T-helper 1 cell treated with Interleukin-12 subunit alpha and Interleukin-12 subunit beta and Interleukin-4 antibody, amounts not matched to agents 30 ng/mL and 1 ng/mL, for 36 hours (primary cell): ENCODE measurements at regions not wholly inside any gene's neighbourhood (a gene's known extent, or its start where the extent isn't known, plus 50 kb on each side); places are given as distances from the start of the nearest gene placed in this dataset.
"Not testable (repeated sequence)": the region's sequence is repeated elsewhere in the genome, so short reads cannot be mapped to it uniquely, and the experiment has no call there.

ENCODE experiments used
- intact Hi-C: fragments of 100-400 bp; cut with micrococcal nuclease; formaldehyde crosslinking; loops from one replicate; pipeline ENCODE4 v1.15.1; 2024

GRCh38 chr13:111064661-111065060 is 50.4 kb upstream of the ARHGEF7 start:
- intact Hi-C loops: loop anchor here (5.0 kb wide), 2 partner anchors 48 to 88 kb away; no protein-coding TSS in a partner anchor

- intact Hi-C loops: no loop called here
Measured at GRCh38 chr13:111062966-111063365, 52.1 kb upstream of the ARHGEF7 start.

GRCh38 chr13:111062305-111062704 is 52.8 kb upstream of the ARHGEF7 start:
- intact Hi-C loops: no loop called here

- intact Hi-C loops: no loop called here
Measured at GRCh38 chr13:111061358-111062045, 53.6 kb upstream of the ARHGEF7 start.

DNA sequence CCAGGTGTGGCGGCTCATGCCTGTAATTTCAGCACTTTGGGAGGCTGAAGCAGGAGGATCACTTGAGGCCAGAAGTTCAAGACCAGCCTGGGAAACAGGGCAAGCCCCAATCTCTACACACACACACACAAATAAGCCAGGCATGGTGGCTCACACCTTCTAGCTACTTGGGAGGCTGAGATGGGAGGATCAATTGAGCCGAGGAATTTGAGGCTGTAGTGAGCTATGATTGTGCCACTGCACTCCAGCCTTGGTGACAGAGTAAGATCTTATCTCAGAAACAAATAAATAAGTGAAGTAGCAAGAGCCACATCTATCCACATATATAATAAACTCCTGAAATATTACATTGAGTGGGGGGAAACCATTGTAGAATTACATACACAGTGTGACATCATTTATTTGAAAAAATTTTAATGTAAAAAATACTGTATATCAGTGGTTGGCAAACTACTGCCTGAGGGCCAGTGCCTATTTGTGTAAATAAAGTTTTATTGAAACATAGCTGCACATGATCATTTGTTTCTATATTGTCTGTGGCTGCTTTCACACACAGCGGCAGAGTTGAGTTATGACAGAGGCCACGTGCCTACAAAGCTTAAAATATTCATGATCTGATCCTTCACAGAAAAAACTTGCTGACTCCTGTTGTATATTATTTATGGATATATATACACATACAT is 54.7 kb upstream of the ARHGEF7 start:
- intact Hi-C loops: no loop called here

DNA sequence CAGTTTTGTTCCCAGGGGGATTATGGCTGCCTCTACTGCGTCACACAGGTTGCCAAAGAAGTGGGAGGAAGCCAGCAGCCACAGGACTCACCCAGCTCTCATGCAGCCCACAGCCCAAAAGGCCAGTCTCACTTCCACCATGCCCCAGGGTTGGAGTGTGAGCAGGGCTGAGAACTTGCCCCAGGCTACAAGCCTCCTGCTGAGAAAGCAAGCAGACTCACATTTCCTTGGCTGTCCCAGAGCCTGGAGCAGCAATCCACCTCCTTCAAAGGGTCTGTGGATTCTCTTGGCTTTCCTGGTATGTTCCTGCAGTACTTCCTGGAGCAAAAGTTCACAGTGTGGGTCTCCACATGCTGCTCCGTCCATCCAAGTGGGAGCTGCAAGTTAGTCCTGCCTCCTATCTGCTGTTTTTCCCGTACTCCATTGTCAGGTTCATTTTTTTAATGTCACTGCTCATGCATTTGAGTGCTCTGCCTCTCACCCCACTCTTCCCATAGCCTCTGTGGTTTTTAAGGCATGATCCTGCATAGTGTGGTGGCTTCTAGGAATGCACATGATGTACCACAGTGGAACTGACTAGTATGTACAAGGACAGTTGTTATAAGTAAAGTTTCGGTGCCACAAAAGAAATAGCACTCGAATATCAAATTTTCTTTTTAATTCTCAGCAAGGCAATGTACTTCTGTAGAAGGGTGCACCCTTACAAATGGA is 56.2 kb upstream of the ARHGEF7 start:
- intact Hi-C loops: no loop called here

- intact Hi-C loops: not testable (repeated sequence)
Measured at GRCh38 chr13:111058339-111058738, 56.8 kb upstream of the ARHGEF7 start.

- intact Hi-C loops: loop anchor here (5.0 kb wide), 1 partner anchor 224 kb away; no protein-coding TSS in a partner anchor
Measured at GRCh38 chr13:111051726-111052232, 63.3 kb upstream of the ARHGEF7 start.

GRCh38 chr13:111051041-111051725 is 63.9 kb upstream of the ARHGEF7 start:
- intact Hi-C loops: loop anchor here (5.0 kb wide), 1 partner anchor 224 kb away; no protein-coding TSS in a partner anchor

GRCh38 chr13:111050539-111050879 is 64.6 kb upstream of the ARHGEF7 start:
- intact Hi-C loops: loop anchor here (1.0 to 5.0 kb wide), 2 partner anchors 106 to 223 kb away; no protein-coding TSS in a partner anchor

GRCh38 chr13:111049791-111050538 is 65.1 kb upstream of the ARHGEF7 start:
- intact Hi-C loops: loop anchor here (1.0 to 10.0 kb wide), 4 partner anchors 38 to 335 kb away; partner anchors contain the start of gene ING1

GRCh38 chr13:111048387-111048786 is 66.7 kb upstream of the ARHGEF7 start:
- intact Hi-C loops: loop anchor here (5.0 to 10.0 kb wide), 2 partner anchors 36 to 334 kb away; partner anchors contain the start of gene ING1

- intact Hi-C loops: loop anchor here (1.0 to 10.0 kb wide), 3 partner anchors 35 to 333 kb away; partner anchors contain the start of gene ING1
Measured at GRCh38 chr13:111047326-111047725, 67.8 kb upstream of the ARHGEF7 start.

DNA sequence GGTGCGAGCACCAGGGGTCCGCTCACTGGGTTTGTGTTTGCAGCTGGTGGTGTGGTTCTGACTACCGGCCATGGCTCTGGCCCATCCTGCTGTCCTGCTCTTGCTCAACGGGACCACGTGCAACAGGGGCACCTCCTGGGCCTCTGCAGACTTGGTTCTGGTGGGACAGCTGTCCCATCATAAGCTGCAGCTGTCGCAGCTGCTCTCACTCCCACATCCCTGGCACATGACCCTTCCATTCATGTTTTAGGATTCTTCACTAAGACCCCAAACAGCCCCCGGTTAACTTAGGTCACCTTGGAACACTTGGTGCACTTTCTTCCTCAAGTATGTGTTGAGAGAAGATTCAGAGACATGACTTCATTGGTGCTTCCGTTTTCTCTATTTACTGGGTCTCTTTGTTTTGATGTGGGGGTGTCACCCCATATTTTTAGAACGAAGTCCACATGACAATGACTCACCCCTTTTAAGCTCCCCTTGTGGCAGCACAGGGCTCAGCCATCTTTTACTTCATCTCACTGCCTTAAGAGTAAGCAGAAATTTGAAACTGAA is 68.4 kb upstream of the ARHGEF7 start:
- intact Hi-C loops: loop anchor here (1.0 to 10.0 kb wide), 3 partner anchors 34 to 332 kb away; partner anchors contain the start of gene ING1

- intact Hi-C loops: loop anchor here (5.0 to 10.0 kb wide), 2 partner anchors 33 to 330 kb away; partner anchors contain the start of gene ING1
Measured at GRCh38 chr13:111045170-111045569, 69.9 kb upstream of the ARHGEF7 start.

- intact Hi-C loops: loop anchor here (10.0 kb wide), 1 partner anchor 329 kb away; the partner anchor contains the start of gene ING1
Measured at GRCh38 chr13:111044087-111044830, 70.9 kb upstream of the ARHGEF7 start.

- intact Hi-C loops: loop anchor here (10.0 kb wide), 1 partner anchor 329 kb away; the partner anchor contains the start of gene ING1
Measured at GRCh38 chr13:111043575-111043982, 71.5 kb upstream of the ARHGEF7 start.

DNA sequence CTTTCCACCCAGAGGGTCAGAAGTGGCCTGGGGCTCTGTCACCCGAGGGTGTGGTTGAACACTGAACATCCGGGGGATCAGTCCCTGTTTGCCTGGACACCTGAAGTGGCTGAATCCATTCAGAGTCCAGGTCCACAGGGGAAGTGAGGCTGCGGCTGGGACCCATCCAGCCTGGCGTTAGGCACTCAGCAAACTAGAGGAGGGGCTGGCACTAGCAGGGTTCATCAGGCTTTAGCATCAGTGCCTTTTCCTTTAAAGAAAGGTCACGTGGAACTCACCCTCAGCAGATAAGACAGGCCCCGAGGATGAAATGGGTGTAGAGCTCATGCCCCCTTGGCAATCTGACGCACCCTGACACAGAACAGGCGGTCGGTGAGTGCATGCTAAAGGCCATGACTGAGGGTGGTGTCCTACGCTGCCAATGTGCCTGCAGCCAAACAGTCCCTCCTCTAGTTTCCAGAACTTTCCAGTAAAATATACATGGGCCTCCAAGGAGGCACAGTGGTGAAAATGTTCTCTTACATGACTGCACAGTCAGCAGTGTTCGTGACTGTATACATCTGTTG is 72.4 kb upstream of the ARHGEF7 start:
- intact Hi-C loops: loop anchor here (10.0 kb wide), 1 partner anchor 328 kb away; the partner anchor contains the start of gene ING1
